ENCODE measurements at regions not wholly inside any gene's neighbourhood (a gene's known extent, or its start where the extent isn't known, plus 50 kb on each side); places are given as distances from the start of the nearest gene placed in this dataset.

- H3K27me3 Mint-ChIP-seq (ENCODE audit: low read depth), result no peaks in the 10 kb centered on the region
- H3K27ac Mint-ChIP-seq (ENCODE audit: unreplicated experiment), result no peak overlapping the region
- peaks cover 11% of the 10 kb centered on the region for H3K4me1 Mint-ChIP-seq (ENCODE audit: low read depth)
- peaks cover 5% of the 10 kb centered on the region for H3K36me3 Mint-ChIP-seq (ENCODE audit: low read depth)
- no peak for DNase-seq (ENCODE audit: low spot score)
- no peak overlapping the region for H3K4me3 Mint-ChIP-seq (ENCODE audit: unreplicated experiment)
- peaks cover 12% of the 10 kb centered on the region for H3K9me3 Mint-ChIP-seq (ENCODE audit: low read depth)
- TF ChIP-seq, protein P1, sequence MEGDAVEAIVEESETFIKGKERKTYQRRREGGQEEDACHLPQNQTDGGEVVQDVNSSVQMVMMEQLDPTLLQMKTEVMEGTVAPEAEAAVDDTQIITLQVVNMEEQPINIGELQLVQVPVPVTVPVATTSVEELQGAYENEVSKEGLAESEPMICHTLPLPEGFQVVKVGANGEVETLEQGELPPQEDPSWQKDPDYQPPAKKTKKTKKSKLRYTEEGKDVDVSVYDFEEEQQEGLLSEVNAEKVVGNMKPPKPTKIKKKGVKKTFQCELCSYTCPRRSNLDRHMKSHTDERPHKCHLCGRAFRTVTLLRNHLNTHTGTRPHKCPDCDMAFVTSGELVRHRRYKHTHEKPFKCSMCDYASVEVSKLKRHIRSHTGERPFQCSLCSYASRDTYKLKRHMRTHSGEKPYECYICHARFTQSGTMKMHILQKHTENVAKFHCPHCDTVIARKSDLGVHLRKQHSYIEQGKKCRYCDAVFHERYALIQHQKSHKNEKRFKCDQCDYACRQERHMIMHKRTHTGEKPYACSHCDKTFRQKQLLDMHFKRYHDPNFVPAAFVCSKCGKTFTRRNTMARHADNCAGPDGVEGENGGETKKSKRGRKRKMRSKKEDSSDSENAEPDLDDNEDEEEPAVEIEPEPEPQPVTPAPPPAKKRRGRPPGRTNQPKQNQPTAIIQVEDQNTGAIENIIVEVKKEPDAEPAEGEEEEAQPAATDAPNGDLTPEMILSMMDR (IDR thresholded peaks at IDR 0.05), result no peak
Measured at GRCh38 chr13:109963384-109963783, 177.0 kb upstream of the IRS2 start.

DNA sequence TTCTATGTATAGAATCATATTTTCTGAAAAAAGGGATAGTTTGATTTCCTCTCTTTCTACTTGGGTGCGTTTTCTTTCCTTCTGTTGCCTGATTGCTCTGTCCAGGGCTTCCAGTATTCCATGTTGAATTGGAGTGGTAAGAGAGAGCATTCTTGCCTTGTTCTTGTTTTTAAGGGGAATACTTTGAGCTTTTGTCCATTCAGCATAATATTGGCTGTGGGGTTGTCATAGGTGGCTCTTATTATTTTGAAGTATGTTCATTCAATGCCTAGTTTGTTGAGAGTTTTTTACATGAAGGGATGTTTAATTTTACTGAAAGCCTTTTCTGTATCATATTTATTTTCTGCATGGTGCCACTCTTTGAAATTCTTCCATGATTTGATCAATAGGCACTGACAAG is 173.5 kb upstream of the IRS2 start:
- Mint-ChIP-seq H3K4me3 (ENCODE audit: unreplicated experiment) (no peak overlapping the region), H3K4me1 (ENCODE audit: low read depth) (peaks cover 19% of the 10 kb centered on the region), H3K9me3 (ENCODE audit: low read depth) (peaks cover 25% of the 10 kb centered on the region), H3K36me3 (ENCODE audit: low read depth) (peaks cover 5% of the 10 kb centered on the region), H3K27ac (ENCODE audit: unreplicated experiment) (no peak overlapping the region), H3K27me3 (ENCODE audit: low read depth) (no peaks in the 10 kb centered on the region)
- DNase-seq (ENCODE audit: low spot score), result no peak
- TF ChIP-seq, protein P1 (IDR thresholded peaks at IDR 0.05), result no peak

- DNase-seq (ENCODE audit: low spot score), result no peak
- Mint-ChIP-seq H3K27ac (ENCODE audit: unreplicated experiment) (no peak overlapping the region), H3K27me3 (ENCODE audit: low read depth) (no peaks in the 10 kb centered on the region), H3K36me3 (ENCODE audit: low read depth) (peaks cover 5% of the 10 kb centered on the region), H3K4me3 (ENCODE audit: unreplicated experiment) (no peak overlapping the region), H3K9me3 (ENCODE audit: low read depth) (peaks cover 25% of the 10 kb centered on the region), H3K4me1 (ENCODE audit: low read depth) (peaks cover 9% of the 10 kb centered on the region)
- TF ChIP-seq, protein P1 (IDR thresholded peaks at IDR 0.05), result no peak
Measured at GRCh38 chr13:109957875-109958274, 171.5 kb upstream of the IRS2 start.

DNA sequence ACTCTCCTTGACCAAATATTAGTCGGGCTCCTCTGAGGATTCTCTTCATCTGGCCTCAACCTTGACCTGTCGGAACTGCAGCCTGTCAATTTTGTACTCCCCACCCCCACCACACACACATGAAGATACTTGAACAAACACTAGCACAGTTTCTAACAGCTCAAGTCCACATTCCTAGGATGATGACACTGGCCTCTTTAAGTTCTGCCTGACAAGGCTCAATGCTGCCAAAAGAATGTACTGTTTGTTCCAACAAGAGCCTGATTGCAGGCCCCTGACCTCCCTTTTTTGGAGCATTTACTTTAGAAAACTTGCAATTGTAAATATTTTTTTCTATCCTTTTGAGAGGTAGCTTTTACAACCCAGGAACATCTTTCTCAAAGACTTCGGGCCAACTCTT is 169.2 kb upstream of the IRS2 start:
- Mint-ChIP-seq H3K4me1 (ENCODE audit: low read depth) (peaks cover 9% of the 10 kb centered on the region), H3K9me3 (ENCODE audit: low read depth) (peaks cover 25% of the 10 kb centered on the region), H3K36me3 (ENCODE audit: low read depth) (peaks cover 5% of the 10 kb centered on the region), H3K27ac (ENCODE audit: unreplicated experiment) (no peak overlapping the region), H3K4me3 (ENCODE audit: unreplicated experiment) (no peak overlapping the region), H3K27me3 (ENCODE audit: low read depth) (no peaks in the 10 kb centered on the region)
- TF ChIP-seq, protein P1 (IDR thresholded peaks at IDR 0.05), result no peak
- no peak for DNase-seq (ENCODE audit: low spot score)

- Mint-ChIP-seq H3K9me3 (ENCODE audit: low read depth) (peaks cover 23% of the 10 kb centered on the region), H3K4me3 (ENCODE audit: unreplicated experiment) (no peak overlapping the region), H3K4me1 (ENCODE audit: low read depth) (peaks cover 9% of the 10 kb centered on the region), H3K36me3 (ENCODE audit: low read depth) (peaks cover 4% of the 10 kb centered on the region), H3K27me3 (ENCODE audit: low read depth) (no peaks in the 10 kb centered on the region), H3K27ac (ENCODE audit: unreplicated experiment) (no peak overlapping the region)
- no peak for DNase-seq (ENCODE audit: low spot score)
- TF ChIP-seq, protein P1 (IDR thresholded peaks at IDR 0.05), result no peak
Measured at GRCh38 chr13:109954441-109954840, 168.1 kb upstream of the IRS2 start.

Data from chondrocyte (in vitro differentiated cells).